Stomach (tissue), 8 donors: ENCODE measurements at regions not wholly inside any gene's neighbourhood (a gene's known extent, or its start where the extent isn't known, plus 50 kb on each side); places are given as distances from the start of the nearest gene placed in this dataset.

Experiments
- DNase-seq, 2 donors: peaks; one replicate each; pipeline versions ENCODE4 v3.0.0 to v3.0.0-alpha.2; 2013 to 2019
- H3K27ac ChIP-seq, 5 donors: fragments of 200-600 bp in 4 of 5; sonication (generic) in 4 of 5; one replicate each; pipeline ENCODE4 v1.5.1; 2013 to 2019; ENCODE audit warnings: mild to moderate bottlenecking in 1 of 5, moderate library complexity in 1 of 5
- H3K27me3 ChIP-seq, 3 donors: fragments of 200-600 bp; sonication (generic); one replicate each; pipeline ENCODE4 v1.5.1; 2017 to 2019; ENCODE audit warnings: mixed run types in 1 of 3
- H3K36me3 ChIP-seq, 4 donors: fragments of 200-600 bp; sonication (generic); 1 replicate in 3 of 4; 2 replicates in 1 of 4; pipeline ENCODE4 v1.5.1; 2016 to 2019
- H3K4me1 ChIP-seq, 4 donors: fragments of 200-600 bp; sonication (generic); one replicate each; pipeline ENCODE4 v1.5.1; 2016 to 2019
- H3K4me3 ChIP-seq, 4 donors: fragments of 200-600 bp; sonication (generic) in 3 of 4; one replicate each; pipeline ENCODE4 v1.5.1; 2016 to 2019; ENCODE audit warnings: mild to moderate bottlenecking in 1 of 4
- H3K9me3 ChIP-seq, 4 donors: fragments of 200-600 bp; sonication (generic); one replicate each; pipeline ENCODE4 v1.5.1; 2016 to 2019
- EP300 ChIP-seq: sonication (generic); formaldehyde crosslinking; IDR thresholded peaks from one replicate; pipeline ENCODE4 v1.6.1; 2017; ENCODE audit warnings: antibody characterized with exemption
- POLR2A ChIP-seq, 4 donors: fragments of 450-650 bp; IDR thresholded peaks; one replicate each; pipeline ENCODE4 v1.6.1; 2016; ENCODE audit warnings: antibody characterized with exemption in 4 of 4, control low read depth in 2 of 4, mild to moderate bottlenecking in 1 of 4, moderate library complexity in 1 of 4
- POLR2AphosphoS5 ChIP-seq, 3 donors: sonication (generic); formaldehyde crosslinking; IDR thresholded peaks; one replicate each; pipeline ENCODE4 v1.6.1; 2016; ENCODE audit warnings: antibody characterized with exemption in 3 of 3
- WGBS, 5 donors: extraction: QIAGEN DNeasy Blood & Tissue Kit in 3 of 5; methylation state at CpG; one replicate each; pipeline versions ENCODE4 v1.1.5 to v1.1.7; 2013 to 2018; 5-methylcytosine and 5-hydroxymethylcytosine counted together
- intact Hi-C: fragments of 100-400 bp; cut with DNase I; formaldehyde crosslinking; loops from one replicate; pipeline ENCODE4 v1.15.1; 2023; ENCODE audit warnings: low total_unique reads
- TF ChIP-seq, protein P1 (sequence below), 7 experiments: fragments of 450-650 bp in 4 of 7; fragments of 200-600 bp in 3 of 7; sonication (generic) in 3 of 7; IDR thresholded peaks; one replicate each; pipeline ENCODE4 v1.5.1; 2016 to 2019; ENCODE audit warnings: antibody characterized with exemption in 7 of 7, control low read depth in 2 of 7, mild to moderate bottlenecking in 1 of 7
- donor health status: healthy with polysubstance abuse.
- donor health status: Bipolar disorder and iron deficiency.
- donor health status: healthy.

GRCh38 chr3:153681057-153681456, 440.1 kb upstream of the ARHGEF26 start:
- Histone ChIP-seq H3K4me3 (no peak overlapping the region), H3K9me3 (no peaks in the 10 kb centered on the region), H3K4me1 (no peaks in the 10 kb centered on the region), H3K27ac (no peak overlapping the region), H3K27me3 (no peaks in the 10 kb centered on the region), H3K36me3 (no peaks in the 10 kb centered on the region)
- DNase-seq = no peak
- WGBS, 5 donors = 52 to 81% (median 75%) methylated on average over 1 of the region's 1 CpG
- TF ChIP-seq, protein P1, sequence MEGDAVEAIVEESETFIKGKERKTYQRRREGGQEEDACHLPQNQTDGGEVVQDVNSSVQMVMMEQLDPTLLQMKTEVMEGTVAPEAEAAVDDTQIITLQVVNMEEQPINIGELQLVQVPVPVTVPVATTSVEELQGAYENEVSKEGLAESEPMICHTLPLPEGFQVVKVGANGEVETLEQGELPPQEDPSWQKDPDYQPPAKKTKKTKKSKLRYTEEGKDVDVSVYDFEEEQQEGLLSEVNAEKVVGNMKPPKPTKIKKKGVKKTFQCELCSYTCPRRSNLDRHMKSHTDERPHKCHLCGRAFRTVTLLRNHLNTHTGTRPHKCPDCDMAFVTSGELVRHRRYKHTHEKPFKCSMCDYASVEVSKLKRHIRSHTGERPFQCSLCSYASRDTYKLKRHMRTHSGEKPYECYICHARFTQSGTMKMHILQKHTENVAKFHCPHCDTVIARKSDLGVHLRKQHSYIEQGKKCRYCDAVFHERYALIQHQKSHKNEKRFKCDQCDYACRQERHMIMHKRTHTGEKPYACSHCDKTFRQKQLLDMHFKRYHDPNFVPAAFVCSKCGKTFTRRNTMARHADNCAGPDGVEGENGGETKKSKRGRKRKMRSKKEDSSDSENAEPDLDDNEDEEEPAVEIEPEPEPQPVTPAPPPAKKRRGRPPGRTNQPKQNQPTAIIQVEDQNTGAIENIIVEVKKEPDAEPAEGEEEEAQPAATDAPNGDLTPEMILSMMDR (IDR thresholded peaks at IDR 0.05) = no peak
- TF ChIP-seq POLR2AphosphoS5 (IDR thresholded peaks at IDR 0.05) = no peak
- TF ChIP-seq POLR2A (IDR thresholded peaks at IDR 0.05) = no peak
- TF ChIP-seq EP300 = no peak
- intact Hi-C loops = no loop called here

DNA sequence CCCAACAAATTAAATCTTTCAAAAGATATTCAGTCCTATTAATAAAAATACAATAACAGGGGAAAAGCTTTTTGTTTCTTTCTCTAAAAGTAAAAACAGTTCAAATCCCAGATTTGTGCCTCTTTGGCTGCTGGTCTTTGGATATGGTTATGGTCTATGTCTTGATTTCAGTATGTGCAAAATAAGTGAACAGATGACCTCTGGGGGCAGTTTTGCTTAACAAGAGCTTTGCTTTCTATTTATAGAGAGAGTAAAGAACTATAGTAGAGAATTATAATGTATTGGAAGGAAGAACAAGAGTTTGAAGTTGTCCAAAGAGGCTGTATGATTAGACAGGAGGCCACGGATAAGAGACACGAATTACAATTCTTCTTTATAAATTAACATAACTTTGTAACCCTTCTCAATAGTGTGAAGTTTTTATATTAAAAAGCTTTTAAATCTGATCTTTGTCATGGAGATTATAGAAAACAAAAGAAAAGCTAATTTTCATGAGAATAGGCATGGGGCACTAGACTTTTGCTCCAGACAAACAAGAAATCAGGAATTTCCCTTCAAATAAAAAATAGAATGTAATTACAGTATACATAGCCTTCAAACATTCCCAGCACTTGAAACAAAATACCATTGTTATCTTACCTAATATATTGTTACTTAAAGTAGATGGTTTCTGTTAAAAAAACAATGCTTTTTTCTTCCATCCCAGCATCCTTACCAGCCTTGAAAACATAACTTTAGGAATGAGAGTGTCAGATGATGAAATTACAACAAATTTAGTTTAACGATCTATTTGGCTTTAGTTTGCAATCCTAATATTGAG, 432.7 kb upstream of the ARHGEF26 start:
- Histone ChIP-seq H3K27me3 (no peaks in the 10 kb centered on the region), H3K9me3 (no peaks in the 10 kb centered on the region), H3K36me3 (no peaks in the 10 kb centered on the region), H3K4me3 (no peak overlapping the region), H3K4me1 (no peaks in the 10 kb centered on the region), H3K27ac (no peak overlapping the region)
- TF ChIP-seq POLR2A (IDR thresholded peaks at IDR 0.05) (no peak), POLR2AphosphoS5 (IDR thresholded peaks at IDR 0.05) (no peak), EP300 (no peak)
- TF ChIP-seq, protein P1 (IDR thresholded peaks at IDR 0.05) = no peak
- DNase-seq = peak in 1 of 2 donors; percentile 15
- intact Hi-C loops = no loop called here
- 77 to 88% (median 81%) methylated on average over 3 of the region's 3 CpGs for WGBS, 5 donors

DNA sequence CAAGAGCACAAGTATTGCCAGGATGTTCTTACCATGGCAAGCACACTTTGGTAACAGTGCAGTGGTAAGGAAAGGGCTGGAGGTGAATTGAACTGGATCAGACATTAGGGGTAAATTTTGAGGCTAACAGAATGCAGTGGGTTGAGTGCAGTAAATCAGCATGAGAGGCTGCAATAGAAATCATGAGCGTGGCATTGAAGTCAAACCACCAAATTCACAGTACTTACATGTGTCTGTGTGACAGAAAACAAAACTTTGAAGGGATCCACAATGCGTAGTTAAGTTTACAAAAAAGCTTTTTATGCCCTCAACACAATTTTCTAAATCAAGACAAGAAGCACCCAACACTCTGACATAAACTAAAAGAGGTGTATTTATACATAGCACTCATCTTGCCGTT, 428.0 kb upstream of the ARHGEF26 start:
- 61 to 75% (median 71%) methylated on average over 3 of the region's 3 CpGs for WGBS, 5 donors
- no peaks in the 10 kb centered on the region for H3K4me1 ChIP-seq
- no peak overlapping the region for H3K4me3 ChIP-seq
- H3K9me3 ChIP-seq = no peaks in the 10 kb centered on the region
- no peaks in the 10 kb centered on the region for H3K36me3 ChIP-seq
- DNase-seq = no peak
- intact Hi-C loops = no loop called here
- H3K27me3 ChIP-seq = no peaks in the 10 kb centered on the region
- H3K27ac ChIP-seq = no peak overlapping the region
- no peak for TF ChIP-seq POLR2AphosphoS5 (IDR thresholded peaks at IDR 0.05)
- no peak for TF ChIP-seq POLR2A (IDR thresholded peaks at IDR 0.05)
- TF ChIP-seq, protein P1 (IDR thresholded peaks at IDR 0.05) = no peak
- no peak for TF ChIP-seq EP300

DNA sequence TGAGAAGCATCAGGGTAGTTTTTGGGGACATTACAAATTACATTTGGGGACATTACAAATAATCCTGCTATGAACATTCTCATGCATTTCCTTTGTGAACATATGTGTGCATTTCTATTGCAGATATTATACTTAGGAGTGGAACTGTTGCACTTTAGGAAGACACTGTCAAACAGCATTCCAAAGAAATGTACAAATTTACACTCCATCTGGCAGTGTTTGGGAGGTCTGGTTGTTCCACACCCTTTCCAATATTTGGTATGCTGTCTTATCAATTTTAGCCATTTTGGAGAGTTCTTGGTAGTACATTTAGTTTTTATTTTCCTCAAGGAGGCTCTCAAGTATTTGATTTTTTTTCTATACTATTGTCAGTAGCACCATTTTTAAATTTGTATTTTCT, 419.1 kb upstream of the ARHGEF26 start:
- Histone ChIP-seq H3K36me3 (no peaks in the 10 kb centered on the region), H3K9me3 (no peaks in the 10 kb centered on the region), H3K27me3 (no peaks in the 10 kb centered on the region), H3K27ac (no peak overlapping the region), H3K4me3 (no peak overlapping the region), H3K4me1 (no peaks in the 10 kb centered on the region)
- intact Hi-C loops = no loop called here
- no peak for TF ChIP-seq POLR2AphosphoS5 (IDR thresholded peaks at IDR 0.05)
- TF ChIP-seq, protein P1 (IDR thresholded peaks at IDR 0.05) = no peak
- no peak for TF ChIP-seq EP300
- TF ChIP-seq POLR2A (IDR thresholded peaks at IDR 0.05) = no peak
- no peak for DNase-seq
